H1 (cell line): ENCODE measurements at regions not wholly inside any gene's neighbourhood (a gene's known extent, or its start where the extent isn't known, plus 50 kb on each side); places are given as distances from the start of the nearest gene placed in this dataset.

ENCODE experiments used
- ASH2L ChIP-seq: fragments of 200-600, 300-600 bp; sonication (generic); IDR thresholded peaks from one replicate; pipeline ENCODE4 v1.7.1; 2017; ENCODE audit warnings: low read length
- CBX5 ChIP-seq: fragments of 300-800, 300-1000 bp; sonication (generic); IDR thresholded peaks from 2 replicates; pipeline ENCODE4 v1.7.1; 2016; ENCODE audit warnings: antibody characterized with exemption, low read length, low read depth
- EGR1 ChIP-seq: IDR thresholded peaks from 2 replicates; pipeline ENCODE4 v1.6.1; 2011; ENCODE audit warnings: low read depth, low read length, borderline replicate concordance
- GTF2F1 ChIP-seq: IDR thresholded peaks from 2 replicates; pipeline ENCODE4 v1.6.1; 2012; ENCODE audit warnings: low read depth, low read length, improper control_type of control experiment, borderline replicate concordance
- KDM4A ChIP-seq: IDR thresholded peaks from one replicate; pipeline ENCODE4 v1.7.1; 2012; ENCODE audit warnings: low read depth, mild to moderate bottlenecking, moderate library complexity, low read length, inconsistent platforms; ENCODE audit not compliant: severe bottlenecking
- NRF1 ChIP-seq: IDR thresholded peaks from 2 replicates; pipeline ENCODE4 v1.6.1; 2011; ENCODE audit warnings: mild to moderate bottlenecking, low read depth, low read length, improper control_type of control experiment
- PHF8 ChIP-seq: fragments of 200-600 bp; sonication (generic); conservative IDR thresholded peaks from 2 replicates; pipeline ENCODE4 v1.7.1; 2012; ENCODE audit warnings: low read depth, mild to moderate bottlenecking, inconsistent platforms, low read length, moderate library complexity
- POLR2AphosphoS5 ChIP-seq: IDR thresholded peaks from 2 replicates; pipeline ENCODE4 v1.6.1; 2011; ENCODE audit warnings: low read depth, low read length

- no peak for TF ChIP-seq NRF1
- TF ChIP-seq GTF2F1 = no peak
- TF ChIP-seq KDM4A = no peak
- no peak for TF ChIP-seq EGR1
- TF ChIP-seq CBX5 = no peak
- TF ChIP-seq POLR2AphosphoS5 = no peak
- TF ChIP-seq ASH2L = no peak
- no peak for TF ChIP-seq PHF8
Measured at GRCh38 chr5:138639326-138639725, 64.1 kb upstream of the HSPA9 start (continued).
